ENCODE measurements at regions not wholly inside any gene's neighbourhood (a gene's known extent, or its start where the extent isn't known, plus 50 kb on each side); places are given as distances from the start of the nearest gene placed in this dataset.

GRCh38 chr10:83955406-83955805 lies 183.9 kb upstream of the GHITM start:
- Histone ChIP-seq H3K79me1 (ENCODE audit: low read length) (no peaks in the 10 kb centered on the region), H3K9ac (ENCODE audit: low read length) (no peak overlapping the region), H2AK5ac (ENCODE audit: low read length) (no peak overlapping the region), H3K4me1 (ENCODE audit: control insufficient read depth, low read depth, low read length) (peaks cover 6% of the 10 kb centered on the region), H3K56ac (ENCODE audit: low read length) (no peak overlapping the region), H2BK120ac (ENCODE audit: low read depth, low read length) (no peak overlapping the region), H3K4me3 (ENCODE audit: low read length) (no peak overlapping the region), H2BK15ac (replicated peaks; ENCODE audit: low read depth) (no peak overlapping the region), H3K36me3 (ENCODE audit: control insufficient read depth, insufficient read depth, low read length) (no peaks in the 10 kb centered on the region), H3K4me2 (ENCODE audit: low read length) (no peak overlapping the region), H3K4ac (ENCODE audit: low read depth, low read length) (no peak overlapping the region), H3K18ac (ENCODE audit: low read length) (no peak overlapping the region), H3K27ac (ENCODE audit: low read depth, low read length) (no peak overlapping the region), H3K23ac (ENCODE audit: low read length) (no peak overlapping the region), H4K8ac (ENCODE audit: low read depth, low read length) (no peak overlapping the region), H3K27me3 (ENCODE audit: insufficient read depth, low read length, poor library complexity) (no peaks in the 10 kb centered on the region), H3K79me2 (ENCODE audit: control insufficient read depth, insufficient read depth, low read length) (no peaks in the 10 kb centered on the region), H4K5ac (ENCODE audit: low read length) (no peak overlapping the region), H2BK5ac (ENCODE audit: low read length) (no peak overlapping the region)
- no peak for DNase-seq
- WGBS (ENCODE audit: extremely low coverage, insufficient coverage, low lambda C conversion rate): no CpG with 5 or more reads among the region's 2 CpGs

DNA sequence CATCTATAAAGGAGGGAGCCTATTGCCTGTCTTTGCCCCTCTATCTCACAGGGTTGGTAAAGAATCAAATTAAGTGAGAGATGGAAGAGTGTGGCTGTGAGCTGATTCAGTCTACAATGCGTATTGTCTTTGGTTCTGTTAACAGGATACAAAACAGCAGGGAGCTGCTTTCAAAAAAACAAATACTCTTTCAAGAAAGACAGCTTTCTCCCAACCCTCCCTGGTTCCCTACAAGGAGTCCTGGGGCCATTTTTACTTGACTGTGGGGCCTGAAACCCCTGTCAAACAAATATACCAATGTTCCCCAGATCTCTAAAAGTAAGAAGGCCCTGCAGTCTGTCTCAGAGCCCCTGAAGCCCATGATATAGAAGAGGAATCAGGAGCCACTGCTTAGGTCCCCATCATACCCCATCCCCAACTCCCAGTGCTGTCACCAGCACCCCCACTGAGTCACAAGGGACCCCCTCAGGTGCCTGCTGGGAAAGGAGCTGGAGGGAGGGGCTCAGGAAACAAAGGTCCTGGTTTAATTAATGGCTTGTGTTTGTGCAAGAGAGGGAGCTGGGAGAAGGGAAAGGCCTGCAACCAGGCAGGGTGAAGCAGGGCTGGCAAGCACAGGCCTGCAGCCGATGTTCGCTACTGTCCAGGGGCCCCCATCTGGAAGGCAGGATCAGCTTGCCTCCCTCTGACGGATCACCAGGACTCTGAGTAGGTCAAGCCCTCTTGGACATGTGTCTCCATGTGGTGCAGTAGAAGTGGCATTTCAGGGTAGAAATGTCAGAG lies 182.0 kb upstream of the GHITM start:
- H4K5ac ChIP-seq (ENCODE audit: low read length): no peak overlapping the region
- no peak overlapping the region for H3K9ac ChIP-seq (ENCODE audit: low read length)
- H4K8ac ChIP-seq (ENCODE audit: low read depth, low read length): no peak overlapping the region
- peak overlapping the region; percentile 19 for H3K18ac ChIP-seq (ENCODE audit: low read length)
- no peaks in the 10 kb centered on the region for H3K27me3 ChIP-seq (ENCODE audit: insufficient read depth, low read length, poor library complexity)
- peak; percentile 77 for DNase-seq
- no peak overlapping the region for H2AK5ac ChIP-seq (ENCODE audit: low read length)
- no peaks in the 10 kb centered on the region for H3K79me1 ChIP-seq (ENCODE audit: low read length)
- no peaks in the 10 kb centered on the region for H3K36me3 ChIP-seq (ENCODE audit: control insufficient read depth, insufficient read depth, low read length)
- no peaks in the 10 kb centered on the region for H3K79me2 ChIP-seq (ENCODE audit: control insufficient read depth, insufficient read depth, low read length)
- H2BK15ac ChIP-seq (replicated peaks; ENCODE audit: low read depth): no peak overlapping the region
- H3K27ac ChIP-seq (ENCODE audit: low read depth, low read length): peak overlapping the region; percentile 62
- H3K4ac ChIP-seq (ENCODE audit: low read depth, low read length): peak overlapping the region; percentile 56
- no CpG with 5 or more reads among the region's 4 CpGs for WGBS (ENCODE audit: extremely low coverage, insufficient coverage, low lambda C conversion rate)
- H3K4me3 ChIP-seq (ENCODE audit: low read length): no peak overlapping the region
- H2BK120ac ChIP-seq (ENCODE audit: low read depth, low read length): peak overlapping the region; percentile 48
- H3K4me1 ChIP-seq (ENCODE audit: control insufficient read depth, low read depth, low read length): peaks cover 6% of the 10 kb centered on the region
- H2BK5ac ChIP-seq (ENCODE audit: low read length): peak overlapping the region; percentile 65
- H3K56ac ChIP-seq (ENCODE audit: low read length): peak overlapping the region; percentile 75
- H3K4me2 ChIP-seq (ENCODE audit: low read length): no peak overlapping the region
- no peak overlapping the region for H3K23ac ChIP-seq (ENCODE audit: low read length)

GRCh38 chr10:83959328-83959727 lies 180.0 kb upstream of the GHITM start:
- no peak overlapping the region for H3K23ac ChIP-seq (ENCODE audit: low read length)
- H3K79me2 ChIP-seq (ENCODE audit: control insufficient read depth, insufficient read depth, low read length): no peaks in the 10 kb centered on the region
- no peak overlapping the region for H3K4me3 ChIP-seq (ENCODE audit: low read length)
- no peak overlapping the region for H4K5ac ChIP-seq (ENCODE audit: low read length)
- H3K9ac ChIP-seq (ENCODE audit: low read length): no peak overlapping the region
- H3K36me3 ChIP-seq (ENCODE audit: control insufficient read depth, insufficient read depth, low read length): no peaks in the 10 kb centered on the region
- H3K56ac ChIP-seq (ENCODE audit: low read length): no peak overlapping the region
- H3K27me3 ChIP-seq (ENCODE audit: insufficient read depth, low read length, poor library complexity): no peaks in the 10 kb centered on the region
- H3K4me1 ChIP-seq (ENCODE audit: control insufficient read depth, low read depth, low read length): peaks cover 6% of the 10 kb centered on the region
- no peak overlapping the region for H3K27ac ChIP-seq (ENCODE audit: low read depth, low read length)
- no peak overlapping the region for H2AK5ac ChIP-seq (ENCODE audit: low read length)
- no peak overlapping the region for H3K4ac ChIP-seq (ENCODE audit: low read depth, low read length)
- peak; percentile 28 for DNase-seq
- no peak overlapping the region for H2BK15ac ChIP-seq (replicated peaks; ENCODE audit: low read depth)
- H2BK5ac ChIP-seq (ENCODE audit: low read length): no peak overlapping the region
- no peak overlapping the region for H4K8ac ChIP-seq (ENCODE audit: low read depth, low read length)
- no peaks in the 10 kb centered on the region for H3K79me1 ChIP-seq (ENCODE audit: low read length)
- no peak overlapping the region for H3K4me2 ChIP-seq (ENCODE audit: low read length)
- no peak overlapping the region for H3K18ac ChIP-seq (ENCODE audit: low read length)
- H2BK120ac ChIP-seq (ENCODE audit: low read depth, low read length): no peak overlapping the region
- WGBS (ENCODE audit: extremely low coverage, insufficient coverage, low lambda C conversion rate): no CpG with 5 or more reads among the region's 3 CpGs

GRCh38 chr10:83960125-83960524 lies 179.2 kb upstream of the GHITM start:
- no CpG with 5 or more reads among the region's 1 CpG for WGBS (ENCODE audit: extremely low coverage, insufficient coverage, low lambda C conversion rate)
- H3K79me2 ChIP-seq (ENCODE audit: control insufficient read depth, insufficient read depth, low read length): no peaks in the 10 kb centered on the region

DNA sequence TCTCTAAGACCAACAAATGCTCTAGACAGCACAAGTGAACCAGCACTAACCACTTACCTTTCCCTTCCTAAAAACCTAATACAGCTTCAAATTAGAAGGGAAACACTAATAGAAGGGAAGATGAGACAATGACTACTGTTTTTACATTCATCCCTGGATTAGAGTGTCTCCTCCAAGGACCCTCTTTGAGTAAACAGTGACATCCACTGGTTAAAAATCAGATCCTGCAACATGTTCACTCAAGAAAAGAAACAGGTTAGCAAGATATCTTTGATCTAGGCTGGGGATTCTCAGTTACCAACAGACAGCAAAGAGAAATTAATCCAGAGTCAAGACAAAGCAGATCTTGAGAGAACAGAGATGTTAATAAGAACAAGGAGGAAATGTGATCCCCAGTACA lies 177.7 kb upstream of the GHITM start:
- H3K36me3 ChIP-seq (ENCODE audit: control insufficient read depth, insufficient read depth, low read length): no peaks in the 10 kb centered on the region

More at GRCh38 chr10:83960125-83960524, 179.2 kb upstream of the GHITM start:
- no peak overlapping the region for H3K4me2 ChIP-seq (ENCODE audit: low read length)
- no peak overlapping the region for H3K4me3 ChIP-seq (ENCODE audit: low read length)
- no peak overlapping the region for H3K27ac ChIP-seq (ENCODE audit: low read depth, low read length)
- H2BK120ac ChIP-seq (ENCODE audit: low read depth, low read length): no peak overlapping the region
- H3K9ac ChIP-seq (ENCODE audit: low read length): no peak overlapping the region
- H3K36me3 ChIP-seq (ENCODE audit: control insufficient read depth, insufficient read depth, low read length): no peaks in the 10 kb centered on the region
- H3K23ac ChIP-seq (ENCODE audit: low read length): no peak overlapping the region
- no peak overlapping the region for H3K18ac ChIP-seq (ENCODE audit: low read length)
- no peak overlapping the region for H2BK5ac ChIP-seq (ENCODE audit: low read length)
- H3K4me1 ChIP-seq (ENCODE audit: control insufficient read depth, low read depth, low read length): peaks cover 6% of the 10 kb centered on the region
- H3K56ac ChIP-seq (ENCODE audit: low read length): no peak overlapping the region
- no peak for DNase-seq
- no peak overlapping the region for H4K8ac ChIP-seq (ENCODE audit: low read depth, low read length)
- H3K27me3 ChIP-seq (ENCODE audit: insufficient read depth, low read length, poor library complexity): no peaks in the 10 kb centered on the region
- H3K4ac ChIP-seq (ENCODE audit: low read depth, low read length): no peak overlapping the region
- H4K5ac ChIP-seq (ENCODE audit: low read length): no peak overlapping the region
- no peak overlapping the region for H2BK15ac ChIP-seq (replicated peaks; ENCODE audit: low read depth)
- no peaks in the 10 kb centered on the region for H3K79me1 ChIP-seq (ENCODE audit: low read length)
- H2AK5ac ChIP-seq (ENCODE audit: low read length): no peak overlapping the region

GRCh38 chr10:83963446-83963845 lies 175.9 kb upstream of the GHITM start:
- H3K9ac ChIP-seq (ENCODE audit: low read length): no peak overlapping the region
- no peak overlapping the region for H3K18ac ChIP-seq (ENCODE audit: low read length)
- no peak overlapping the region for H3K4me3 ChIP-seq (ENCODE audit: low read length)
- no peak overlapping the region for H2AK5ac ChIP-seq (ENCODE audit: low read length)
- no peak overlapping the region for H3K4ac ChIP-seq (ENCODE audit: low read depth, low read length)
- H3K27me3 ChIP-seq (ENCODE audit: insufficient read depth, low read length, poor library complexity): no peaks in the 10 kb centered on the region
- WGBS (ENCODE audit: extremely low coverage, insufficient coverage, low lambda C conversion rate): no CpG with 5 or more reads among the region's 3 CpGs
- no peak overlapping the region for H3K23ac ChIP-seq (ENCODE audit: low read length)
- H3K79me2 ChIP-seq (ENCODE audit: control insufficient read depth, insufficient read depth, low read length): no peaks in the 10 kb centered on the region
- H3K36me3 ChIP-seq (ENCODE audit: control insufficient read depth, insufficient read depth, low read length): no peaks in the 10 kb centered on the region
- no peak overlapping the region for H3K27ac ChIP-seq (ENCODE audit: low read depth, low read length)
- no peak overlapping the region for H2BK15ac ChIP-seq (replicated peaks; ENCODE audit: low read depth)
- no peak overlapping the region for H2BK120ac ChIP-seq (ENCODE audit: low read depth, low read length)
- no peak overlapping the region for H4K5ac ChIP-seq (ENCODE audit: low read length)
- no peak overlapping the region for H3K56ac ChIP-seq (ENCODE audit: low read length)
- H3K79me1 ChIP-seq (ENCODE audit: low read length): no peaks in the 10 kb centered on the region
- no peak for DNase-seq
- no peak overlapping the region for H4K8ac ChIP-seq (ENCODE audit: low read depth, low read length)
- H2BK5ac ChIP-seq (ENCODE audit: low read length): no peak overlapping the region
- H3K4me1 ChIP-seq (ENCODE audit: control insufficient read depth, low read depth, low read length): no peaks in the 10 kb centered on the region
- no peak overlapping the region for H3K4me2 ChIP-seq (ENCODE audit: low read length)

More for the DNA sequence above, 177.7 kb upstream of the GHITM start:
- Histone ChIP-seq H3K23ac (ENCODE audit: low read length) (no peak overlapping the region), H3K27ac (ENCODE audit: low read depth, low read length) (no peak overlapping the region), H3K56ac (ENCODE audit: low read length) (no peak overlapping the region), H2BK15ac (replicated peaks; ENCODE audit: low read depth) (no peak overlapping the region), H3K27me3 (ENCODE audit: insufficient read depth, low read length, poor library complexity) (no peaks in the 10 kb centered on the region), H2BK5ac (ENCODE audit: low read length) (no peak overlapping the region), H3K4me2 (ENCODE audit: low read length) (no peak overlapping the region), H4K5ac (ENCODE audit: low read length) (no peak overlapping the region), H4K8ac (ENCODE audit: low read depth, low read length) (no peak overlapping the region), H3K9ac (ENCODE audit: low read length) (no peak overlapping the region), H2BK120ac (ENCODE audit: low read depth, low read length) (no peak overlapping the region), H3K18ac (ENCODE audit: low read length) (no peak overlapping the region), H2AK5ac (ENCODE audit: low read length) (no peak overlapping the region), H3K79me1 (ENCODE audit: low read length) (no peaks in the 10 kb centered on the region), H3K4ac (ENCODE audit: low read depth, low read length) (no peak overlapping the region), H3K4me1 (ENCODE audit: control insufficient read depth, low read depth, low read length) (peaks cover 6% of the 10 kb centered on the region), H3K4me3 (ENCODE audit: low read length) (no peak overlapping the region), H3K79me2 (ENCODE audit: control insufficient read depth, insufficient read depth, low read length) (no peaks in the 10 kb centered on the region)
- peak; percentile 66 for DNase-seq

Measured in mesendoderm (in vitro differentiated cells).